ENCODE measurements at regions not wholly inside any gene's neighbourhood (a gene's known extent, or its start where the extent isn't known, plus 50 kb on each side); places are given as distances from the start of the nearest gene placed in this dataset.

DNA sequence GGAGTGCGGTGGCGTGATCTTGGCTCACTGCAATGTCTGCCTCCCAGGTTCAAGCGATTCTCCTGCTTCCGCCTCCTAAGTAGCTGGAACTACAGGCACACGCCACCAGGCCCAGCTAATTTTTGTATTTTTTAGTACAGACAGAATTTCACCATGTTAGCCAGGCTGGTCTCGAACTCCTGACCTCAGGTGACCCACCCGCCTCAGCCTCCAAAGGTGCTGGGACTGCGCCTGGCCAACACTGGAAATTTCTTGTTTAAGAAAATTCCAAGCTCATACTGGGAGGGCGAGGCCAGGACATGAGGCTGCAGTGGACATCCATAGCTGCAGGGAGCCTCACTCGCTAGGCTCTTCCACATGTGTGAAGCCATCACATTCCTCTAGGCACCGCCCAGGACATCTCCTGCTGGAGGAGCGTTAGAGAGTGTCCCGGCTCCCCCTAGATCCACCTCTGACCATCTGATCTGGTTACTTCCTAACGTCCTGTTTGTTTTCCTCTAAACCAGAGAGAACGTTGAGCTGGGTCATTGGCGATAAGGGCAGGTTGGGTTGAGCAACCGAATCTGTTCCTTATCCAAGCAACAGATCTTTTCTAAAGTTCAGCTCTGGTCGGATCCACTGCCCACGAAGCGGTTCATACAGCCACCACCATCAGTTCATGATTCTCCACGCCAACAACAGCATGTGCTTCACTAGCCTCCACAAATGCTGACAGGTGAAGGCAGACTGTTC, 108.2 kb upstream of the MED13L start:
- H3K36me3 ChIP-seq, result no peaks in the 10 kb centered on the region
- H3K9me3 ChIP-seq, result peaks cover 0 to 2% of the 10 kb centered on the region in 2 donors
- H3K4me1 ChIP-seq, result peaks cover 0 to 33% of the 10 kb centered on the region in 2 donors
- TF ChIP-seq, protein P1, sequence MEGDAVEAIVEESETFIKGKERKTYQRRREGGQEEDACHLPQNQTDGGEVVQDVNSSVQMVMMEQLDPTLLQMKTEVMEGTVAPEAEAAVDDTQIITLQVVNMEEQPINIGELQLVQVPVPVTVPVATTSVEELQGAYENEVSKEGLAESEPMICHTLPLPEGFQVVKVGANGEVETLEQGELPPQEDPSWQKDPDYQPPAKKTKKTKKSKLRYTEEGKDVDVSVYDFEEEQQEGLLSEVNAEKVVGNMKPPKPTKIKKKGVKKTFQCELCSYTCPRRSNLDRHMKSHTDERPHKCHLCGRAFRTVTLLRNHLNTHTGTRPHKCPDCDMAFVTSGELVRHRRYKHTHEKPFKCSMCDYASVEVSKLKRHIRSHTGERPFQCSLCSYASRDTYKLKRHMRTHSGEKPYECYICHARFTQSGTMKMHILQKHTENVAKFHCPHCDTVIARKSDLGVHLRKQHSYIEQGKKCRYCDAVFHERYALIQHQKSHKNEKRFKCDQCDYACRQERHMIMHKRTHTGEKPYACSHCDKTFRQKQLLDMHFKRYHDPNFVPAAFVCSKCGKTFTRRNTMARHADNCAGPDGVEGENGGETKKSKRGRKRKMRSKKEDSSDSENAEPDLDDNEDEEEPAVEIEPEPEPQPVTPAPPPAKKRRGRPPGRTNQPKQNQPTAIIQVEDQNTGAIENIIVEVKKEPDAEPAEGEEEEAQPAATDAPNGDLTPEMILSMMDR (IDR thresholded peaks at IDR 0.05), result no peak
- no peak for DNase-seq (ENCODE audit: low spot score)
- H3K27ac ChIP-seq, result no peak overlapping the region
- H3K4me3 ChIP-seq, result no peak overlapping the region
- no peaks in the 10 kb centered on the region for H3K27me3 ChIP-seq

DNA sequence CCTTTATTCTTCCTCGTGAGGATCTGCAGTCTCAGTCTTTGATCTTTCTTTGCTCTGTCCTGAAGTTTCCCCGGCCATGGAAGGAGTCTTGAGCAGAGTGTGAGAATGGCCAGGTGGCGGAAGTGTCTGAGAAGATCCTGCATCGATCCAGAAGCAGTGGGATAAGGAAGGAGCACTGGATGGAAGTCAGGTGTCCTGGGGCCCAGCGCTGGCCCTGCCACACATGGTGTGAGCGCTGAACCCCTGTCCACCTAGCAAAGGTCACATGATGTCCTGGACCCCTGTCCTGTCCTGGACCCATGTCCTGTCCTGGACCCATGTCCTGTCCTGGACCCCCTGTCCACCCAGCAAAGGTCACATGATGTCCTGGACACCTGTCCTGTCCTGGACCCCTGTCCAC, 111.8 kb upstream of the MED13L start:
- TF ChIP-seq, protein P1 (IDR thresholded peaks at IDR 0.05), result no peak
- Histone ChIP-seq H3K27me3 (no peaks in the 10 kb centered on the region), H3K4me1 (peaks cover 0 to 8% of the 10 kb centered on the region in 2 donors), H3K9me3 (peaks cover 0 to 12% of the 10 kb centered on the region in 2 donors), H3K36me3 (no peaks in the 10 kb centered on the region), H3K4me3 (no peak overlapping the region), H3K27ac (no peak overlapping the region)
- no peak for DNase-seq (ENCODE audit: low spot score)

DNA sequence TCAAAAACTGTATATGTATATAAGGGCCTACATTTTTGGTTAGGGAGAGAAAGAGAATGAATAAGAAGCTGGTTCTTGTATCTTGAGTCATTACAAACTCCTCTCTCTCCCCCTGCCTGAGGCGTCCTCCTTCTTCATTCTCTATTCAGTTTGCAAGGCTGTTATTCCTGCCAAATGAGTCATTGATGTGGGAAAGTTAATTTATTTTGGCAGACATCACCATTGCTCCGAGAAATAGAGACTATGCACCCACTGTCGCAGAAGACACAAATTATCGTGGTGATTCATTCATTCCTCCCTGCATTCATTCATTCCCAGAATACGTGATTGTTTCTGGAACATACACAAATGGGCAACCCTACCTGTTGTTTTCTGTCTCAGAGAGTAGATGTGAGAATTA, 112.5 kb upstream of the MED13L start:
- no peak for DNase-seq (ENCODE audit: low spot score)
- H3K9me3 ChIP-seq, result peaks cover 0 to 12% of the 10 kb centered on the region in 2 donors
- TF ChIP-seq, protein P1 (IDR thresholded peaks at IDR 0.05), result no peak
- H3K36me3 ChIP-seq, result no peaks in the 10 kb centered on the region
- H3K4me1 ChIP-seq, result peaks cover 0 to 8% of the 10 kb centered on the region in 2 donors
- H3K27me3 ChIP-seq, result no peaks in the 10 kb centered on the region
- no peak overlapping the region for H3K4me3 ChIP-seq
- no peak overlapping the region for H3K27ac ChIP-seq

DNA sequence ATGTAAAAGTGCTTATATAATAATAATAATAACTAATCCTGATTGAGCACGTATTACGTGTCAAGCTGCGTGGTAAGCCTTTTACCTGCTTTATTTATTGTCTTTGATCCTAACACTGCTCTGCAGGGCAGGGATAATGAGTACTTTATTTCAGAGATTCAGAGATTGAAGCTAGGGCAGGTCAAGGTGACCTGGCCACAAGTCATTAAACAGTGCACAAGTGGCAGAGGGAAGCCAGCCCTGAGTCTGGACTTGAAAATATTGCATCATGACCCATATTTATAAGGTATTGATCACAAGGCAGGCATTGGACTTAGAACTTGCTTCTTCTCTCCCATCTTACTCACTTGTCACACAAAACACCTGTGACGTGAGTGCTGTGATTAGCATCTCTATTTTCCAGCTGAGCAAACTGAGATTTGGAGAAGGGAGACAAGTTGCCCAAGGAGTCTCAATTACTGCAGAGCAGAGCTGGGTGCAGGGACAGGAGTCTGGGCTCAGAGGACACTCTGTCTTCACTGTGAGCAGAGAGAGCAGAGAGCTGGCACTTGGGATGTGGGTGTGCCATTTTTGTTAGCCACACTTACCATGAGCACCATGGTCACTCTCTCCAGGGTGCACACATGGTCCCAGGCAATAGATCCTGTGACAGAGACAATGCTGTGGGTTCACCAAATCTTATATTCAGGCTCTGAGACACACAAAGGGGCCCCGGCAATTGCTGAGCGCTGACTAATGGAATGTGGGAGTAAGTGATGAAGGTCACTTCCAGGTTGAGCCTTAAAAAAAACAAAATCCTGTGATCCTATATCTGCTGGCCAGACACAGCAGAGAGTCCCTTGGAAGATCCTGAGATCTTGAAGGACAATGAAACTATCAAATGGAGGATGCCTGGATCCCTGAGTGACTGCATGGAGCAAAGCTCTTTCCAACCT, 113.2 kb upstream of the MED13L start:
- no peak for DNase-seq (ENCODE audit: low spot score)
- Histone ChIP-seq H3K27ac (no peak overlapping the region), H3K36me3 (no peaks in the 10 kb centered on the region)

DNA sequence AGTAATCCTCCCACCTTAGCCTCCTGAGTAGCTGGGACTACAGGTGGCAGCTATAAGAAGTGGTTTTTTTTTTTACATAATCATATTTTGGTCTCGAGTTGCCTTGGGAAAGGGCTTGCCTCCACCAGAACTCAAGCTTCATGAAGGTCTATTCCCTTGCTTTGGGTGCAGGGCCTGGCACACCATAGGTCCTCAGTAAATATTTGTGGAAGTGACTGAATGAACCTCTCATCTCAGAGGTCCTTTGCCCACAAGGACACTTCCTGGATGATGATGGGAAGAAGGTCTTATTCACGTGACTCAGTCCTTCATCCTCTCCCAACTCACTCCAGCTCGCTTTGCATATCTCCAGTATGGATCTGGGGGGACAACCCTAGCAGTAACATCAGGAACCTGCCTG, 114.0 kb upstream of the MED13L start:
- TF ChIP-seq, protein P1 (IDR thresholded peaks at IDR 0.05), result no peak
- no peak overlapping the region for H3K27ac ChIP-seq
- H3K9me3 ChIP-seq, result peaks cover 0 to 12% of the 10 kb centered on the region in 2 donors
- H3K27me3 ChIP-seq, result no peaks in the 10 kb centered on the region
- no peak overlapping the region for H3K4me3 ChIP-seq
- no peak for DNase-seq (ENCODE audit: low spot score)
- peaks cover 0 to 8% of the 10 kb centered on the region in 2 donors for H3K4me1 ChIP-seq
- no peaks in the 10 kb centered on the region for H3K36me3 ChIP-seq

More for the DNA sequence above, 113.2 kb upstream of the MED13L start:
- Histone ChIP-seq H3K4me1 (peaks cover 0 to 8% of the 10 kb centered on the region in 2 donors), H3K9me3 (peaks cover 0 to 12% of the 10 kb centered on the region in 2 donors), H3K4me3 (no peak overlapping the region), H3K27me3 (no peaks in the 10 kb centered on the region)
- TF ChIP-seq, protein P1 (IDR thresholded peaks at IDR 0.05), result no peak

All from right atrium auricular region (tissue), 2 donors.